Lower leg skin (tissue), 3 donors: ENCODE measurements at regions not wholly inside any gene's neighbourhood (a gene's known extent, or its start where the extent isn't known, plus 50 kb on each side); places are given as distances from the start of the nearest gene placed in this dataset.

Source experiments
- POLR2A ChIP-seq, 2 donors: fragments of 450-650 bp; IDR thresholded peaks; one replicate each; pipeline ENCODE4 v1.6.1; 2016 to 2017; ENCODE audit warnings: antibody characterized with exemption in 2 of 2, mild to moderate bottlenecking in 1 of 2, moderate library complexity in 1 of 2
- TF ChIP-seq, protein P1 (sequence below), 3 donors: fragments of 450-650 bp; IDR thresholded peaks; one replicate each; pipeline ENCODE4 v1.5.1; 2016; ENCODE audit warnings: antibody characterized with exemption in 3 of 3, mild to moderate bottlenecking in 3 of 3, moderate library complexity in 2 of 3

DNA sequence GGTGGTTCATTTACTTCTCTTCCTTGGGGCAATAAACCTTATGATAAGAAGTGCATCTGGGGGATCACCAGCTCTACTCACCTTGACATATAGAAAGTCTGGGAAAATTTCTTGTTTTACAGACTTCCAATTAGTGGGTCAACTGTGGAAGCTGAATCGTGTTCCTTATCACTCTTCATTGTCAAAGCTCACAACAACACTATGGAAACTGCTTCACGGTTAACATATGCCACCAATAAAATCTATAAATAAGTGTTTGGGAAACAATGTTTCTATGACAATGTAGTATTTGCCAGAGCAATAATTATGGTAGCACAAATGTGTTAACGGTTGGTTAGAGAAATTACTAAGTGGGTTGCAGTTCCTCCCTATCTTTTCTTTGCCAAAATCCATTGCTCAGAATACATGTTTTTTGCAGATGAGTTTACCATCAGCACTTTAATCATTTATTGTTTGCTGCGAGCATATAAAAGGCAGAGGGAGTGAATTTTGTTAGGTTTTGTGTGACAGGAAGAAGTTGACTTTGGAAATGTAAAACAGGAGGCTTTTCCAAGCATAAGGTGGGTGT lies 321.8 kb downstream of the RFC3 start:
- TF ChIP-seq, protein P1, sequence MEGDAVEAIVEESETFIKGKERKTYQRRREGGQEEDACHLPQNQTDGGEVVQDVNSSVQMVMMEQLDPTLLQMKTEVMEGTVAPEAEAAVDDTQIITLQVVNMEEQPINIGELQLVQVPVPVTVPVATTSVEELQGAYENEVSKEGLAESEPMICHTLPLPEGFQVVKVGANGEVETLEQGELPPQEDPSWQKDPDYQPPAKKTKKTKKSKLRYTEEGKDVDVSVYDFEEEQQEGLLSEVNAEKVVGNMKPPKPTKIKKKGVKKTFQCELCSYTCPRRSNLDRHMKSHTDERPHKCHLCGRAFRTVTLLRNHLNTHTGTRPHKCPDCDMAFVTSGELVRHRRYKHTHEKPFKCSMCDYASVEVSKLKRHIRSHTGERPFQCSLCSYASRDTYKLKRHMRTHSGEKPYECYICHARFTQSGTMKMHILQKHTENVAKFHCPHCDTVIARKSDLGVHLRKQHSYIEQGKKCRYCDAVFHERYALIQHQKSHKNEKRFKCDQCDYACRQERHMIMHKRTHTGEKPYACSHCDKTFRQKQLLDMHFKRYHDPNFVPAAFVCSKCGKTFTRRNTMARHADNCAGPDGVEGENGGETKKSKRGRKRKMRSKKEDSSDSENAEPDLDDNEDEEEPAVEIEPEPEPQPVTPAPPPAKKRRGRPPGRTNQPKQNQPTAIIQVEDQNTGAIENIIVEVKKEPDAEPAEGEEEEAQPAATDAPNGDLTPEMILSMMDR (IDR thresholded peaks at IDR 0.05) = no peak
- TF ChIP-seq POLR2A (IDR thresholded peaks at IDR 0.05) = no peak
